CD4-positive, CD25-positive, alpha-beta regulatory T cell (primary cell): ENCODE measurements at regions not wholly inside any gene's neighbourhood (a gene's known extent, or its start where the extent isn't known, plus 50 kb on each side); places are given as distances from the start of the nearest gene placed in this dataset.
"Not testable (repeated sequence)": the region's sequence is repeated elsewhere in the genome, so short reads cannot be mapped to it uniquely, and the experiment has no call there.

ENCODE experiments used
- ATAC-seq, 2 donors: fragments of 150-1000 bp; cut with Tn5 transposase; one replicate each; pipeline ENCODE4 v1.10.0; 2021; ENCODE audit warnings: low read depth in 2 of 2, moderate number of reproducible peaks in 2 of 2, moderate library complexity in 1 of 2
- DNase-seq, 3 donors: peaks; one replicate each; pipeline versions ENCODE4 v3.0.0 to v3.0.0-alpha.2; 2012 to 2022; ENCODE audit warnings: mixed read lengths in 1 of 3
- H3K27ac ChIP-seq: one replicate; pipeline ENCODE4 v1.7.0; 2013; ENCODE audit warnings: mild to moderate bottlenecking, low read length; ENCODE audit not compliant: insufficient read depth, poor library complexity, severe bottlenecking
- H3K27me3 ChIP-seq: one replicate; pipeline ENCODE4 v1.7.0; 2013; ENCODE audit warnings: low read length; ENCODE audit not compliant: control insufficient read depth, insufficient read depth
- H3K36me3 ChIP-seq: one replicate; pipeline ENCODE4 v1.7.0; 2013; ENCODE audit warnings: mild to moderate bottlenecking, low read length, moderate library complexity; ENCODE audit not compliant: control insufficient read depth, insufficient read depth
- H3K4me1 ChIP-seq: 2 replicates; pipeline ENCODE4 v1.7.0; 2013; ENCODE audit warnings: mild to moderate bottlenecking, low read length; ENCODE audit not compliant: insufficient read depth, control insufficient read depth, poor library complexity, severe bottlenecking
- H3K4me3 ChIP-seq: one replicate; pipeline ENCODE4 v1.7.0; 2013; ENCODE audit warnings: low read depth, mild to moderate bottlenecking, low read length, moderate library complexity
- H3K9me3 ChIP-seq, 2 experiments: 1 replicate in 1 of 2; 2 replicates in 1 of 2; pipeline ENCODE4 v1.7.0; 2013; ENCODE audit warnings: low read length in 2 of 2, mild to moderate bottlenecking in 1 of 2, moderate library complexity in 1 of 2; ENCODE audit not compliant: control insufficient read depth in 2 of 2
- H3K27ac Mint-ChIP-seq, 3 donors: one replicate each; pipeline ENCODE4 v1.8.0; 2020 to 2022; ENCODE audit warnings: mild to moderate bottlenecking in 3 of 3, mixed read lengths in 3 of 3, moderate library complexity in 2 of 3
- H3K27me3 Mint-ChIP-seq: one replicate; pipeline ENCODE4 v1.8.0; 2022; ENCODE audit warnings: mild to moderate bottlenecking, mixed read lengths
- H3K36me3 Mint-ChIP-seq: one replicate; pipeline ENCODE4 v1.8.0; 2020; ENCODE audit warnings: mixed read lengths
- H3K4me1 Mint-ChIP-seq, 4 donors: one replicate each; pipeline ENCODE4 v1.8.0; 2020 to 2022; ENCODE audit warnings: mixed read lengths in 4 of 4, mild to moderate bottlenecking in 1 of 4
- H3K4me3 Mint-ChIP-seq, 4 donors: one replicate each; pipeline ENCODE4 v1.8.0; 2020 to 2022; ENCODE audit warnings: mild to moderate bottlenecking in 4 of 4, mixed read lengths in 4 of 4, moderate library complexity in 3 of 4
- H3K9me3 Mint-ChIP-seq, 7 donors: one replicate each; pipeline ENCODE4 v1.8.0; 2020 to 2022; ENCODE audit warnings: mixed read lengths in 7 of 7, mild to moderate bottlenecking in 3 of 7, moderate library complexity in 2 of 7

- no peaks in the 10 kb centered on the region for H3K9me3 ChIP-seq
- H3K27me3 ChIP-seq, result no peaks in the 10 kb centered on the region
- Mint-ChIP-seq H3K27me3 (no peaks in the 10 kb centered on the region), H3K36me3 (no peaks in the 10 kb centered on the region), H3K4me3 (peak overlapping the region in 3 of 4 donors; percentile 15 to 74 (median 29)), H3K9me3 (peaks cover 0 to 7% (median 2%) of the 10 kb centered on the region in 7 donors), H3K27ac (peak overlapping the region; percentile 54 to 90 (median 55)), H3K4me1 (peaks cover 13 to 44% (median 41%) of the 10 kb centered on the region in 4 donors)
- no peak overlapping the region for H3K27ac ChIP-seq
- DNase-seq (no peak), ATAC-seq (no peak)
- no peak overlapping the region for H3K4me3 ChIP-seq
- peaks cover 38% of the 10 kb centered on the region for H3K4me1 ChIP-seq
- H3K36me3 ChIP-seq, result no peaks in the 10 kb centered on the region
Observed at GRCh38 chr4:184279496-184280061, 61.9 kb upstream of the ENPP6 start.

GRCh38 chr4:184277769-184278168, 60.1 kb upstream of the ENPP6 start:
- not testable (repeated sequence) for H3K9me3 ChIP-seq

GRCh38 chr4:184277010-184277409, 59.3 kb upstream of the ENPP6 start:
- not testable (repeated sequence) for H3K9me3 ChIP-seq, DNase-seq, H3K9me3 Mint-ChIP-seq, H3K36me3 ChIP-seq, H3K4me3 Mint-ChIP-seq, H3K27ac ChIP-seq, H3K36me3 Mint-ChIP-seq, H3K27ac Mint-ChIP-seq, H3K4me3 ChIP-seq, ATAC-seq, H3K27me3 Mint-ChIP-seq, H3K27me3 ChIP-seq
- peaks cover 23% of the 10 kb centered on the region for H3K4me1 ChIP-seq
- peaks cover 8 to 46% (median 35%) of the 10 kb centered on the region in 4 donors for H3K4me1 Mint-ChIP-seq

More at GRCh38 chr4:184277769-184278168, 60.1 kb upstream of the ENPP6 start:
- ATAC-seq, H3K36me3 ChIP-seq, DNase-seq, H3K4me3 ChIP-seq, H3K4me3 Mint-ChIP-seq, H3K27ac Mint-ChIP-seq, H3K27me3 ChIP-seq, H3K9me3 Mint-ChIP-seq, H3K27ac ChIP-seq, H3K27me3 Mint-ChIP-seq, H3K36me3 Mint-ChIP-seq: not testable (repeated sequence)
- peaks cover 31% of the 10 kb centered on the region for H3K4me1 ChIP-seq
- H3K4me1 Mint-ChIP-seq, result peaks cover 8 to 45% (median 39%) of the 10 kb centered on the region in 4 donors

- H3K36me3 Mint-ChIP-seq, H3K27ac Mint-ChIP-seq, DNase-seq, H3K4me3 ChIP-seq, H3K9me3 ChIP-seq, H3K36me3 ChIP-seq, H3K9me3 Mint-ChIP-seq, H3K27me3 ChIP-seq, H3K27ac ChIP-seq, H3K4me3 Mint-ChIP-seq, ATAC-seq, H3K27me3 Mint-ChIP-seq: not testable (repeated sequence)
- peaks cover 8 to 39% (median 29%) of the 10 kb centered on the region in 4 donors for H3K4me1 Mint-ChIP-seq
- H3K4me1 ChIP-seq, result peaks cover 17% of the 10 kb centered on the region
Observed at GRCh38 chr4:184276346-184276745, 58.7 kb upstream of the ENPP6 start.

- Histone ChIP-seq H3K27me3 (no peaks in the 10 kb centered on the region), H3K9me3 (no peaks in the 10 kb centered on the region), H3K4me3 (no peak overlapping the region), H3K36me3 (no peaks in the 10 kb centered on the region), H3K4me1 (peaks cover 11% of the 10 kb centered on the region), H3K27ac (no peak overlapping the region)
- Mint-ChIP-seq H3K36me3 (no peaks in the 10 kb centered on the region), H3K9me3 (peaks cover 0 to 7% (median 2%) of the 10 kb centered on the region in 7 donors), H3K27ac (no peak overlapping the region), H3K4me1 (peaks cover 6 to 36% (median 23%) of the 10 kb centered on the region in 4 donors), H3K4me3 (no peak overlapping the region), H3K27me3 (no peaks in the 10 kb centered on the region)
- DNase-seq (no peak), ATAC-seq (no peak)
Observed at GRCh38 chr4:184275766-184276165, 58.1 kb upstream of the ENPP6 start.

- peaks cover 0 to 7% (median 2%) of the 10 kb centered on the region in 7 donors for H3K9me3 Mint-ChIP-seq
- no peak overlapping the region for H3K4me3 Mint-ChIP-seq
- no peaks in the 10 kb centered on the region for H3K36me3 ChIP-seq
- peaks cover 4 to 36% (median 16%) of the 10 kb centered on the region in 4 donors for H3K4me1 Mint-ChIP-seq
- H3K27ac Mint-ChIP-seq, result peak overlapping the region in 2 of 3 donors; percentile 51 to 60
- no peaks in the 10 kb centered on the region for H3K9me3 ChIP-seq
- no peak overlapping the region for H3K4me3 ChIP-seq
- H3K27me3 ChIP-seq, result no peaks in the 10 kb centered on the region
- DNase-seq, result no peak
- H3K27me3 Mint-ChIP-seq, result no peaks in the 10 kb centered on the region
- no peak for ATAC-seq
- no peak overlapping the region for H3K27ac ChIP-seq
- no peaks in the 10 kb centered on the region for H3K36me3 Mint-ChIP-seq
- H3K4me1 ChIP-seq, result peaks cover 5% of the 10 kb centered on the region
Observed at GRCh38 chr4:184274286-184274951, 56.7 kb upstream of the ENPP6 start.

GRCh38 chr4:184273166-184274147, 55.8 kb upstream of the ENPP6 start:
- ATAC-seq, result peak in 1 of 2 donors; percentile 14

More at GRCh38 chr4:184273166-184274147, 55.8 kb upstream of the ENPP6 start:
- Histone ChIP-seq H3K4me1 (peaks cover 5% of the 10 kb centered on the region), H3K36me3 (no peaks in the 10 kb centered on the region), H3K27me3 (no peaks in the 10 kb centered on the region), H3K9me3 (no peaks in the 10 kb centered on the region), H3K27ac (no peak overlapping the region), H3K4me3 (no peak overlapping the region)
- Mint-ChIP-seq H3K36me3 (no peaks in the 10 kb centered on the region), H3K4me3 (peak overlapping the region in 2 of 4 donors; percentile 26 to 45), H3K4me1 (peaks cover 8 to 45% (median 22%) of the 10 kb centered on the region in 4 donors), H3K9me3 (peaks cover 0 to 7% (median 2%) of the 10 kb centered on the region in 7 donors), H3K27ac (peak overlapping the region in 2 of 3 donors; percentile 39 to 60), H3K27me3 (no peaks in the 10 kb centered on the region)
- peak in 1 of 3 donors; percentile 28 for DNase-seq
